DND-41 (cell line): ENCODE measurements at regions not wholly inside any gene's neighbourhood (a gene's known extent, or its start where the extent isn't known, plus 50 kb on each side); places are given as distances from the start of the nearest gene placed in this dataset.

Experiments
- ATAC-seq: fragments of 200-7000 bp; cut with Tn5 transposase; 3 replicates; pipeline ENCODE4 v1.9.1; 2021; ENCODE audit warnings: low read depth; ENCODE audit not compliant: insufficient read depth
- DNase-seq: peaks from one replicate; pipeline ENCODE4 v3.0.0-alpha.2; 2020
- H2AFZ ChIP-seq: 2 replicates; pipeline ENCODE4 v1.6.0; 2012; ENCODE audit warnings: low read depth, low read length
- H3K27ac ChIP-seq: 2 replicates; pipeline ENCODE4 v1.5.1; 2012; ENCODE audit warnings: low read length, inconsistent platforms
- H3K27me3 ChIP-seq: fragments of 200-600 bp; sonication (generic); 2 replicates; pipeline ENCODE4 v1.6.0; 2012; ENCODE audit warnings: low read length, mild to moderate bottlenecking, inconsistent platforms; ENCODE audit not compliant: insufficient read depth, poor library complexity
- H3K36me3 ChIP-seq: 2 replicates; pipeline ENCODE4 v1.5.1; 2012; ENCODE audit warnings: low read length, inconsistent platforms; ENCODE audit not compliant: insufficient read depth
- H3K4me1 ChIP-seq: 2 replicates; pipeline ENCODE4 v1.5.1; 2012; ENCODE audit warnings: mild to moderate bottlenecking, low read length; ENCODE audit not compliant: insufficient read depth
- H3K4me2 ChIP-seq: 2 replicates; pipeline ENCODE4 v1.6.0; 2012; ENCODE audit warnings: mild to moderate bottlenecking, moderate library complexity, low read length, inconsistent platforms; ENCODE audit not compliant: insufficient read depth
- H3K4me3 ChIP-seq, 2 experiments: fragments of 200-600 bp in 1 of 2; shearing (Covaris generic) in 1 of 2; 2 replicates each; pipeline ENCODE4 v1.5.1; 2012 to 2016; ENCODE audit warnings: inconsistent platforms in 2 of 2, low read length in 2 of 2, mild to moderate bottlenecking in 2 of 2, low read depth in 1 of 2, moderate library complexity in 1 of 2
- H3K79me2 ChIP-seq: 2 replicates; pipeline ENCODE4 v1.6.0; 2012; ENCODE audit warnings: low read length, inconsistent platforms; ENCODE audit not compliant: insufficient read depth
- H3K9ac ChIP-seq: 2 replicates; pipeline ENCODE4 v1.6.0; 2012; ENCODE audit warnings: low read depth, mild to moderate bottlenecking, inconsistent platforms, low read length, moderate library complexity
- H3K9me3 ChIP-seq: 2 replicates; pipeline ENCODE4 v1.5.1; 2012; ENCODE audit warnings: low read length, moderate library complexity, mild to moderate bottlenecking, inconsistent platforms; ENCODE audit not compliant: insufficient read depth, severe bottlenecking
- H4K20me1 ChIP-seq: 2 replicates; pipeline ENCODE4 v1.6.0; 2012; ENCODE audit warnings: low read length; ENCODE audit not compliant: insufficient read depth
- EZH2 ChIP-seq: IDR thresholded peaks from 3 replicates; pipeline ENCODE4 v1.6.1; 2012; ENCODE audit warnings: borderline replicate concordance, low read depth, mild to moderate bottlenecking, moderate library complexity, low read length, inconsistent platforms; ENCODE audit not compliant: severe bottlenecking
- TF ChIP-seq, protein P1 (sequence below): IDR thresholded peaks from 2 replicates; pipeline ENCODE4 v1.5.1; 2012; ENCODE audit warnings: borderline replicate concordance, low read length, moderate library complexity, mild to moderate bottlenecking; ENCODE audit not compliant: poor library complexity, severe bottlenecking; ENCODE audit errors: extremely low read depth

DNA sequence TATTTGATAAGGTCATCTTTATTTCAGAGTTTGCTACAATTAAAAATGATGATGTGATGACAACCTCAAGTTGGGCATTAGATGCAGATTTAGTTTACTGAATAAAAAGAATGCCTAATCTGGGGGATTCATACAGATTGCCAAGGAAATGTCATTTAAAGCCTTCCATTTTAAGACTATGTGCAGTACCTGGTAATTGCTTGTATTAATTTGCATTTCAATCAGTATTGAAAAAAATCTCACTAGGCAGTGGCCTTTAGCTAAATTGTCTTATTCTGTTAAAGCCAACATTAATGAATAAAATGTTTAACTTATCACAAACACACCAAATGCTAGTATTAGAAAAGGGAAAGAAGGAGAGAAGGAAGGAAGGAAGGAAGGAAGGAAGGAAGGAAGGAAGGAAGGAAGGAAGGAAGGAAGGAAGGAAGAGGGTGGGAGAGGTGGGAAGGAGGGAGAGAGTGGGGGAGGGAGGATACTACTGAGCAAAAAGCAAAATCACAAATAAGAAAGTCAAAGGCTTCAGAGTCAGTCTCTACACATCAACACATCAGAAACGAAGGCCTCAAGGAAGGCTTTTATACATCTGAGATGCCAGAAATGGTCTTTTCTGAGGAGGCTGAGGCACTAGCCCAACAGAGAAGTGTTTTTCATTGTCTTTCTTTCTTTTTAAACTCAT, 271.1 kb upstream of the CLEC14A start:
- TF ChIP-seq, protein P1, sequence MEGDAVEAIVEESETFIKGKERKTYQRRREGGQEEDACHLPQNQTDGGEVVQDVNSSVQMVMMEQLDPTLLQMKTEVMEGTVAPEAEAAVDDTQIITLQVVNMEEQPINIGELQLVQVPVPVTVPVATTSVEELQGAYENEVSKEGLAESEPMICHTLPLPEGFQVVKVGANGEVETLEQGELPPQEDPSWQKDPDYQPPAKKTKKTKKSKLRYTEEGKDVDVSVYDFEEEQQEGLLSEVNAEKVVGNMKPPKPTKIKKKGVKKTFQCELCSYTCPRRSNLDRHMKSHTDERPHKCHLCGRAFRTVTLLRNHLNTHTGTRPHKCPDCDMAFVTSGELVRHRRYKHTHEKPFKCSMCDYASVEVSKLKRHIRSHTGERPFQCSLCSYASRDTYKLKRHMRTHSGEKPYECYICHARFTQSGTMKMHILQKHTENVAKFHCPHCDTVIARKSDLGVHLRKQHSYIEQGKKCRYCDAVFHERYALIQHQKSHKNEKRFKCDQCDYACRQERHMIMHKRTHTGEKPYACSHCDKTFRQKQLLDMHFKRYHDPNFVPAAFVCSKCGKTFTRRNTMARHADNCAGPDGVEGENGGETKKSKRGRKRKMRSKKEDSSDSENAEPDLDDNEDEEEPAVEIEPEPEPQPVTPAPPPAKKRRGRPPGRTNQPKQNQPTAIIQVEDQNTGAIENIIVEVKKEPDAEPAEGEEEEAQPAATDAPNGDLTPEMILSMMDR, result no peak
- TF ChIP-seq EZH2, result no peak
- H4K20me1 ChIP-seq, result no peaks in the 10 kb centered on the region
- no peaks in the 10 kb centered on the region for H3K9me3 ChIP-seq
- no peaks in the 10 kb centered on the region for H3K36me3 ChIP-seq
- H3K4me3 ChIP-seq, result no peak overlapping the region
- H3K9ac ChIP-seq, result no peak overlapping the region
- no peak overlapping the region for H3K27ac ChIP-seq
- no peaks in the 10 kb centered on the region for H3K79me2 ChIP-seq
- DNase-seq, result no peak
- no peak for ATAC-seq
- no peaks in the 10 kb centered on the region for H3K27me3 ChIP-seq
- H2AFZ ChIP-seq, result no peak overlapping the region
- H3K4me1 ChIP-seq, result no peaks in the 10 kb centered on the region
- no peak overlapping the region for H3K4me2 ChIP-seq

DNA sequence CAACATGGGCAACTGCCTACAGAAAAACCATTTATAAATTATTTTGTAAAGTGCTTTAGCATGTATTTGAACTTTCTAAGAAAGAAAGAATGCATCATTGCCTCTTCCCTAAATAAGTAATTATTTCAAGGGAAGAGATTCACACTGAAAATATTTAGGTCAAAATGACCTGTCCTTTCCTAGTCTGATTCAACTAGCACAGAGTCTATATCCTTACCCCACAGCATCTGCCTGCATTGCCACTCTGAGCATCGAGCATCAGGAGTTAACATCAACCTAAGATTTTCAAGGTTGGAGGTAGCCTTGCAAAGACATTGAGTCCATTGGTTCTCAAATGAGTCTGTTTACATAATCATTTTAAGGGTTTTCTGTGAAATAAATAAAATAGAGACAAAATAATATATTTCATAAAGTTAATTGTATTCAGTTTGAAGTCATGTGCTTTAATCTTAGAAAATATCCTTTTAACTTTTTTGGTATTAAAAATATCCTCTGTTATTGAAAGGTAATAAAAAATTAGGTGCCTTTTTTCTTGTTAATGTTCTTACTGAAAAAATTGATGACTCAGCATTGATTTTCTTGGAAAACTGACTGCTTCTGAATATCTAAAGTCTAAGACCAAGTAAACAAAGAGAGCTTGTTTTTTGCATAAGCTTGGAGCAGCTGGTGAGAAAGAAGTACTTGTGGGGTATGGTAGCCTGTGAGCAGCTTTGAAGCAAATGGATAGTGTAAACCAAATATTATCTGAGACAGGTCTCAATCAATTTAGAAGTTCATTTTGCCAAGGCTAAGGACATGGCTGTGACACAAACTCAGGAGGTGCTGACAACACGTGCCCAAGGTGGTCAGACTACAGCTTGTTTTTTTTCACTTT, 269.0 kb upstream of the CLEC14A start:
- no peaks in the 10 kb centered on the region for H3K4me1 ChIP-seq
- DNase-seq (no peak), ATAC-seq (no peak)
- H3K79me2 ChIP-seq, result no peaks in the 10 kb centered on the region
- H3K9ac ChIP-seq, result no peak overlapping the region
- no peak overlapping the region for H3K27ac ChIP-seq
- no peaks in the 10 kb centered on the region for H3K9me3 ChIP-seq
- no peaks in the 10 kb centered on the region for H3K27me3 ChIP-seq
- no peak for TF ChIP-seq EZH2
- TF ChIP-seq, protein P1, result no peak
- H3K4me2 ChIP-seq, result no peak overlapping the region
- H2AFZ ChIP-seq, result no peak overlapping the region
- H4K20me1 ChIP-seq, result no peaks in the 10 kb centered on the region
- H3K4me3 ChIP-seq, result no peak overlapping the region
- H3K36me3 ChIP-seq, result no peaks in the 10 kb centered on the region

- Histone ChIP-seq H4K20me1 (no peaks in the 10 kb centered on the region), H2AFZ (no peak overlapping the region), H3K27me3 (no peaks in the 10 kb centered on the region), H3K4me2 (no peak overlapping the region), H3K9ac (no peak overlapping the region), H3K36me3 (no peaks in the 10 kb centered on the region), H3K79me2 (no peaks in the 10 kb centered on the region), H3K4me3 (no peak overlapping the region), H3K9me3 (no peaks in the 10 kb centered on the region), H3K4me1 (no peaks in the 10 kb centered on the region), H3K27ac (no peak overlapping the region)
- no peak for ATAC-seq
- TF ChIP-seq, protein P1, result no peak
- no peak for TF ChIP-seq EZH2
- DNase-seq, result no peak
Measured at GRCh38 chr14:38522724-38523123, 266.8 kb upstream of the CLEC14A start.
